ENCODE measurements at regions not wholly inside any gene's neighbourhood (a gene's known extent, or its start where the extent isn't known, plus 50 kb on each side); places are given as distances from the start of the nearest gene placed in this dataset.

- peaks cover 18 to 71% of the 10 kb centered on the region in 2 donors for H3K27me3 Mint-ChIP-seq
- DNase-seq, result no peak
- H3K9me3 Mint-ChIP-seq, result no peaks in the 10 kb centered on the region
- no peak overlapping the region for H3K27ac Mint-ChIP-seq
- H3K4me1 Mint-ChIP-seq (ENCODE audit: low read depth in 2 of 2), result no peaks in the 10 kb centered on the region
- ATAC-seq (replicated peaks), result no peak
- H3K36me3 Mint-ChIP-seq (ENCODE audit: insufficient read depth), result no peaks in the 10 kb centered on the region
- no peak overlapping the region for H3K4me3 Mint-ChIP-seq
Observed at GRCh38 chr1:201589186-201589585, 50.3 kb downstream of the NAV1 start.

DNA sequence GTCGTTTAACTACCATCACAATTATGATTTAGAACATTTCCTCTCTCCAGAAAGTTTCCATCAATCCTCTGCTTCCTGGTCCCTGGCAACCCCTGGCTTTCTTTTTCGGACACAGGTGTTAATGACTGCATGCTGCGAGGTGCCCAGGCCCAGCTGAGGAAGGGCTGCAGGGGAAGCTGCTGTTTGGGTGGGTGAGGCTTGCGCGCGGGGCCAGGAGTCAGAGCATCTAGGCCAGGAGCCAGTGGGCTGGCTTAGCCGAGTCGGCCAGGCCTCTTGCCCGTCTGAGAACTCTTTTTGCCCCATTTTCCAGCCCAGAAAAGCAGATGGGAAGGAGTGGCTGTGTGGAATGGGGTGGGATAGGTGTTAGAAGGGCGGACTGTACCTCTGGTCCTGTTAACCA lies 51.5 kb downstream of the NAV1 start:
- Mint-ChIP-seq H3K9me3 (no peaks in the 10 kb centered on the region), H3K27me3 (peaks cover 11 to 69% of the 10 kb centered on the region in 2 donors), H3K4me1 (ENCODE audit: low read depth in 2 of 2) (no peaks in the 10 kb centered on the region), H3K27ac (no peak overlapping the region), H3K4me3 (no peak overlapping the region), H3K36me3 (ENCODE audit: insufficient read depth) (no peaks in the 10 kb centered on the region)
- ATAC-seq (replicated peaks), result no peak
- no peak for DNase-seq

DNA sequence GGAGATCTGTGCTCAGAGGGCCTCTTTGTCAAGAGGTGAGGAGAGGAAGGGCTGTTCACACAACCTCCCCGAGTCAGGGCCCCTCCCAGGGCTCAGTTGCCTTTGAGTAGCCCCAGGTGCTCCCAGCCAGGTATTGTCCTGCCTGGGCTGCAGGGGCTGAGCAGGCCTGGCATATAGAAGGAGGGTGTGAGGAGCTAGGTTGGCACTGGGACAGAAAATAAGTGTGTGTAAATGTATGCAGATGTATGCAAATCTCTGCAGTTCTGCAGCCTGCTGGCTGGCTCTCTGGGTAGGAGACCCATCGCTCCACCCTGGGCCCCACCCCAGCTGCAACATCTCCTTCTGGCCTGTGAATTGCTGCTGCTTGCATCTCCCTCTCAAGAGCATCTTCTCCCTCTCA lies 52.4 kb downstream of the NAV1 start:
- ATAC-seq (replicated peaks) (no peak), DNase-seq (no peak)
- Mint-ChIP-seq H3K27me3 (peaks cover 12 to 72% of the 10 kb centered on the region in 2 donors), H3K27ac (no peak overlapping the region), H3K36me3 (ENCODE audit: insufficient read depth) (no peaks in the 10 kb centered on the region), H3K4me3 (no peak overlapping the region), H3K4me1 (ENCODE audit: low read depth in 2 of 2) (no peaks in the 10 kb centered on the region), H3K9me3 (no peaks in the 10 kb centered on the region)

GRCh38 chr1:201591981-201592380 lies 53.1 kb downstream of the NAV1 start:
- H3K36me3 Mint-ChIP-seq (ENCODE audit: insufficient read depth), result no peaks in the 10 kb centered on the region
- DNase-seq (no peak), ATAC-seq (replicated peaks) (no peak)
- H3K27me3 Mint-ChIP-seq, result peaks cover 17 to 72% of the 10 kb centered on the region in 2 donors
- no peaks in the 10 kb centered on the region for H3K4me1 Mint-ChIP-seq (ENCODE audit: low read depth in 2 of 2)
- H3K9me3 Mint-ChIP-seq, result no peaks in the 10 kb centered on the region
- no peak overlapping the region for H3K27ac Mint-ChIP-seq
- no peak overlapping the region for H3K4me3 Mint-ChIP-seq

DNA sequence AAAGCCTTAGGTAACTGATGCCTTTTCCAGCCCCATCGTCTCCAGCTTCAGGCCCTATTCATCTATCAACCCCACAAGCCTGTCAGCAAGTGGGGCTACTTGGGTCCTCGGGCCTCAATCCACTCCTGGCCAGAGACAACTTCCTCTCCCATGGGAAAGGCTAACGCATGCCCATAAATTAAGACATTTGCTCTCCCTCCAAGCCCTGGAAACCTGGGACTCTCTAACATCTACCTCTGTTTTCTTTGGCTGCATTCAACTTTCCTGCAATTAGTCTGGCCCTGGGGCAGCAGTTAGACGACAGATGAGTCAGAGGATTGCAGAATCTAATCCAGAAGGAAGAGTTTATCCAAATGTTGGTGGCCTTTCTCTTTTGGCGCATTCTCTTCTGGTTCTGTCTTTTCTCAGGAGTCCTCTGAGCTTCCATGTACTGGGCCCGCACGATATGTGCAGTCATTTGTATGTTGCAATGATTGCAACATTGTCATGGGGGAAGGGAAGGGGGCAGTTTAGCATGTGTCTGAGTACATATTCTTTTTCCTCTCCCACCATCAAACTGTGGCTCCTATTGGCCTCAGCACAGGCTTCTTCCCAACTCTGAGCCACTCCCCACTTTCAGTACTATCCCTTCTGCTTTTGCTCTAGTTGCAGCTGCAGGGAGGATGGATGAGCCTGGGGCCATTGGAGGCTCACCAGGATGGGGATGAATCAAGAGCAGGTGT lies 54.4 kb downstream of the NAV1 start:
- H3K4me1 Mint-ChIP-seq (ENCODE audit: low read depth in 2 of 2), result peaks cover 0 to 5% of the 10 kb centered on the region in 2 donors
- H3K9me3 Mint-ChIP-seq, result no peaks in the 10 kb centered on the region
- H3K27me3 Mint-ChIP-seq, result peaks cover 29 to 74% of the 10 kb centered on the region in 2 donors
- H3K27ac Mint-ChIP-seq, result no peak overlapping the region
- DNase-seq (no peak), ATAC-seq (replicated peaks) (no peak)
- H3K36me3 Mint-ChIP-seq (ENCODE audit: insufficient read depth), result no peaks in the 10 kb centered on the region
- H3K4me3 Mint-ChIP-seq, result no peak overlapping the region

DNA sequence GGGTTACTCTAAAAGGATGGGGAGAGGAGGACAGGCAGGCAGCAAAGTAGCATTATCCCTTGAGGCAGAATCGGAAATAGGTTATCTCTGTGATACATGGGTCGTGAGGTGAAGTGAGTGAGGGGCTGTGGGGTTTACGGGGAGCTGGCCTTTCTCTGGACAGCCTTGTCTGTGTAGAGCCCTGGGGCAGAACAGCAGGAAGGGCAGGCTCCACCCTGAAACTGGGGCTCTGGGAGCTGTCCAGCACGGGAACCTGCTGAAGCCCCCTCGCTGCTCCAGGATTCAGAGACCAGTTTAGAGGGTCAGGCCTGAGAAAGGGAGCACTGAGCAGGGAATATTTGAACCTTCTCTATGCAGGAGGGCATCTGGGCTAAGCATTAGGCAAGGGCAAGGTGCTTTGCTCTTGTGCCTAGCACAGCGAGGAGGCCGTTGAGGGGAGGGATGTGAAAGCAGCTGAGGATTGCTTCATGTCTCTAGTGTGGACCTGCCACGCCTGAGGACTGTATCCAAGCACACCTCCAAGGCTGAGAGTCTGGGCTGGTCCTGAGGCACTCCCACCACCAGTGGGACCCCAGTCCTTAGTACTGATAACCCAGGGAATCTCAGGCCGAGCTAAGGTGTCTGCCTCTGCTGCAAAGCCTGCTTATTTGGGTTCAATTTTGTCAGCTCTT lies 55.8 kb downstream of the NAV1 start:
- Mint-ChIP-seq H3K27me3 (peaks cover 31 to 76% of the 10 kb centered on the region in 2 donors), H3K4me3 (no peak overlapping the region), H3K27ac (no peak overlapping the region), H3K4me1 (ENCODE audit: low read depth in 2 of 2) (peaks cover 0 to 5% of the 10 kb centered on the region in 2 donors), H3K36me3 (ENCODE audit: insufficient read depth) (no peaks in the 10 kb centered on the region), H3K9me3 (no peaks in the 10 kb centered on the region)
- ATAC-seq (replicated peaks) (no peak), DNase-seq (no peak)

GRCh38 chr1:201595381-201595780 lies 56.5 kb downstream of the NAV1 start:
- ATAC-seq (replicated peaks), result no peak
- Mint-ChIP-seq H3K27ac (no peak overlapping the region), H3K9me3 (no peaks in the 10 kb centered on the region), H3K36me3 (ENCODE audit: insufficient read depth) (no peaks in the 10 kb centered on the region), H3K27me3 (peaks cover 31 to 73% of the 10 kb centered on the region in 2 donors), H3K4me1 (ENCODE audit: low read depth in 2 of 2) (peaks cover 0 to 5% of the 10 kb centered on the region in 2 donors), H3K4me3 (no peak overlapping the region)
- DNase-seq, result no peak

GRCh38 chr1:201596101-201596868 lies 57.4 kb downstream of the NAV1 start:
- Mint-ChIP-seq H3K27ac (no peak overlapping the region), H3K4me3 (no peak overlapping the region), H3K9me3 (no peaks in the 10 kb centered on the region), H3K4me1 (ENCODE audit: low read depth in 2 of 2) (peaks cover 0 to 5% of the 10 kb centered on the region in 2 donors), H3K36me3 (ENCODE audit: insufficient read depth) (no peaks in the 10 kb centered on the region), H3K27me3 (peaks cover 27 to 64% of the 10 kb centered on the region in 2 donors)
- DNase-seq (no peak), ATAC-seq (replicated peaks) (no peak)

DNA sequence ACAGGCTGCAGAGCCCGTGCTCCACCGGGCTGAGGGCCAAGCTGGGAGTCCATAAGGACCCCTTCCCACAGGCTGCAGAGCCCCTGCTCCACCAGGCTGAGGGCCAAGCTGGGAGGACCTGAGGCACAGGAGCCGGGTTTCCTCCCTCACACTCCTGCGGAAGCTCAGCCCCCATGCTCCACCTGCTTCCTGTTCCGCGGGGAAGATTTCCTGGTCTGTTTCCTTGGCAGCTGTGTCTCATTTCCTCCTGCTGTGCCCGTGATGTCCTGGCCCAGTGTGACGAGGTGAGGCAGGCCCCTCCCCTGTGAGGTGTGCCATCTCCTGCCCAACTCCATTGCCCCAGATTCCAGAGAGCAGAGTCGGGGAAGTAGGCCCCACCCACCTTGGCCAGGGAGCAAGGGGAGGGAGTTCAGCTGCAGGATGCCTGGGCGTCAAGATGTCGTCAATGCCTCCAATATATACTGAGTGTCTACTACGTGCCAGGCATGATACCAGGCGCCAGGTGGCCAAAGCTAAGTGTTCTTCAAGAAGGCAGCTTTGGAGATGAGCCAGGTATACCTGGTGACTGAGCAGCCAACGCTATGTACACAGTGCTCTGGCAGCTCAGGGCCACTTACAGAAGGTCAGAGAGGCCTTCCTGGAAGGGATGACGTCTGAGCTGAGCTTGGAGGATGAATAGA lies 58.8 kb downstream of the NAV1 start:
- Mint-ChIP-seq H3K36me3 (ENCODE audit: insufficient read depth) (no peaks in the 10 kb centered on the region), H3K4me1 (ENCODE audit: low read depth in 2 of 2) (peaks cover 0 to 5% of the 10 kb centered on the region in 2 donors), H3K27me3 (peaks cover 27 to 52% of the 10 kb centered on the region in 2 donors), H3K27ac (no peak overlapping the region), H3K9me3 (no peaks in the 10 kb centered on the region), H3K4me3 (no peak overlapping the region)
- ATAC-seq (replicated peaks) (no peak), DNase-seq (no peak)

- no peaks in the 10 kb centered on the region for H3K9me3 Mint-ChIP-seq
- H3K4me3 Mint-ChIP-seq, result no peak overlapping the region
- H3K27me3 Mint-ChIP-seq, result peaks cover 27 to 50% of the 10 kb centered on the region in 2 donors
- DNase-seq, result no peak
- H3K27ac Mint-ChIP-seq, result peak overlapping the region in 1 of 2 donors; percentile 17
- no peak for ATAC-seq (replicated peaks)
- peaks cover 0 to 5% of the 10 kb centered on the region in 2 donors for H3K4me1 Mint-ChIP-seq (ENCODE audit: low read depth in 2 of 2)
- H3K36me3 Mint-ChIP-seq (ENCODE audit: insufficient read depth), result no peaks in the 10 kb centered on the region
Observed at GRCh38 chr1:201598396-201598795, 59.5 kb downstream of the NAV1 start.

DNA sequence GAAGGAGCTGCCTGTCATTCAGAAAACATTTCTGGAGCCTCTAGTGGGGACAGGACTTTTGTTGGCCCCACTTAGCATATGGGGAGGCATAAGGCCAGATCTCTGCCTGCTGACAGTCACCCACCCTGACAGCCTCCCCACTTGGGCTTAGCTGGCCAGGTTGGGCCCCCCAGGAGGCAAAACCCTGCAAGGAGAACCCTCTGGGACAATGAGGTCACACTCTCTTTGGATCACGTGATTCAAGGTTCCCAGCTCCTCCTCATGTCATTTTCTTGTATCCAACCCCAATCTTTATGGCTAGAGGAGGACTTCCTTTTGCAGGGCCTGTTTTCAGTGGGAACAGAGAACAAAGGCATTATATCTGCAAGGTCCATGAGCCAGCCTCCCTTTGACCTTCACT lies 60.0 kb downstream of the NAV1 start:
- Mint-ChIP-seq H3K27me3 (peaks cover 27 to 44% of the 10 kb centered on the region in 2 donors), H3K36me3 (ENCODE audit: insufficient read depth) (no peaks in the 10 kb centered on the region), H3K27ac (no peak overlapping the region), H3K4me1 (ENCODE audit: low read depth in 2 of 2) (peaks cover 0 to 5% of the 10 kb centered on the region in 2 donors), H3K9me3 (no peaks in the 10 kb centered on the region), H3K4me3 (no peak overlapping the region)
- no peak for DNase-seq
- ATAC-seq (replicated peaks), result no peak

DNA sequence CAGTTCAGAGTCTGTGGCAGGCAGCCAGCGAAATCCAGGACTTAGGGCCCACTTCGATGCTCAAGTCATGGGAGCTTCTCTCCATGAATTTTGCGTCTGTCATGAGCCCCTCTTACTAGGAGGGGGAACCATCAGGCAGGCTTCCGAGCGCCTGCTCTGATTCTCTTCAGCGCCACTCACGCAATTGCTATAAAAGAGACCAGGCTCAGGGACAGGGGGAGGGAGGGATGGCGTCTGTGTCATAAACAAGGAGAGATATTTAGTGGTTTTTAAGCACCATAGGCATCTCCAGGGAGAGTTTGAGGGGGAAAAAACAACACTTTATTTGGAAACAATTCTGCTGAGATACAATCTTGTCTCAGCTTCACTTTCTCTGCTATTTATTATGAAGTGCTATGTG lies 60.6 kb downstream of the NAV1 start:
- DNase-seq (no peak), ATAC-seq (replicated peaks) (no peak)
- Mint-ChIP-seq H3K4me1 (ENCODE audit: low read depth in 2 of 2) (peaks cover 0 to 5% of the 10 kb centered on the region in 2 donors), H3K27ac (no peak overlapping the region), H3K4me3 (no peak overlapping the region), H3K9me3 (no peaks in the 10 kb centered on the region), H3K36me3 (ENCODE audit: insufficient read depth) (no peaks in the 10 kb centered on the region), H3K27me3 (peaks cover 27 to 38% of the 10 kb centered on the region in 2 donors)

All from effector memory CD8-positive, alpha-beta T cell (primary cell).